Mucosa of descending colon (tissue), 3 donors: ENCODE measurements at regions not wholly inside any gene's neighbourhood (a gene's known extent, or its start where the extent isn't known, plus 50 kb on each side); places are given as distances from the start of the nearest gene placed in this dataset.

Experiments
- ATAC-seq: fragments of 200-7000 bp; cut with Tn5 transposase; one replicate; pipeline ENCODE4 v1.9.1; 2020; ENCODE audit warnings: mild to moderate bottlenecking, moderate library complexity
- DNase-seq, 3 donors: peaks; one replicate each; pipeline ENCODE4 v3.0.0-alpha.2; 2020
- H3K36me3 ChIP-seq: fragments of 200-600 bp; one replicate; pipeline ENCODE4 v1.8.0; 2021; ENCODE audit warnings: low read depth, mild to moderate bottlenecking
- H3K4me1 ChIP-seq: fragments of 200-600 bp; one replicate; pipeline ENCODE4 v1.8.0; 2021; ENCODE audit warnings: low read depth, mild to moderate bottlenecking
- H3K4me3 ChIP-seq: fragments of 200-600 bp; one replicate; pipeline ENCODE4 v1.8.0; 2021; ENCODE audit warnings: mild to moderate bottlenecking
- H3K9me3 ChIP-seq: fragments of 200-600 bp; one replicate; pipeline ENCODE4 v1.8.0; 2021; ENCODE audit warnings: mild to moderate bottlenecking
- CTCF ChIP-seq: fragments of 200-600 bp; IDR thresholded peaks from one replicate; pipeline ENCODE4 v1.8.0; 2022; ENCODE audit warnings: antibody characterized with exemption, mild to moderate bottlenecking
- intact Hi-C, 2 donors: fragments of 100-400 bp; cut with DNase I in 1 of 2; cut with micrococcal nuclease in 1 of 2; formaldehyde crosslinking; loops; one replicate each; pipeline versions ENCODE4 v1.11.0 to v1.11.1; 2022; cut with DNase I, micrococcal nuclease
- donor health status: DM: no; HTN: no; CAD: no; lungs with moderate emphysema.
- donor health status: DM: no; HTN: no; CAD: no.
- donor health status: DM: no; HTN: yes; CAD: no.

- no peak for DNase-seq
- intact Hi-C loops, result no loop called here
- no peak for ATAC-seq
- no peaks in the 10 kb centered on the region for H3K36me3 ChIP-seq
- peaks cover 8% of the 10 kb centered on the region for H3K9me3 ChIP-seq
- H3K4me3 ChIP-seq, result no peak overlapping the region
- no peak for TF ChIP-seq CTCF
- H3K4me1 ChIP-seq, result no peaks in the 10 kb centered on the region
Observed at GRCh38 chr2:128474962-128475361, 156.3 kb upstream of the HS6ST1 start.

GRCh38 chr2:128475427-128476211, 157.0 kb upstream of the HS6ST1 start:
- peaks cover 2% of the 10 kb centered on the region for H3K9me3 ChIP-seq
- DNase-seq (no peak), ATAC-seq (peak; percentile 19)
- no peaks in the 10 kb centered on the region for H3K4me1 ChIP-seq
- H3K36me3 ChIP-seq, result no peaks in the 10 kb centered on the region
- TF ChIP-seq CTCF, result no peak
- H3K4me3 ChIP-seq, result no peak overlapping the region
- intact Hi-C loops, result no loop called here

DNA sequence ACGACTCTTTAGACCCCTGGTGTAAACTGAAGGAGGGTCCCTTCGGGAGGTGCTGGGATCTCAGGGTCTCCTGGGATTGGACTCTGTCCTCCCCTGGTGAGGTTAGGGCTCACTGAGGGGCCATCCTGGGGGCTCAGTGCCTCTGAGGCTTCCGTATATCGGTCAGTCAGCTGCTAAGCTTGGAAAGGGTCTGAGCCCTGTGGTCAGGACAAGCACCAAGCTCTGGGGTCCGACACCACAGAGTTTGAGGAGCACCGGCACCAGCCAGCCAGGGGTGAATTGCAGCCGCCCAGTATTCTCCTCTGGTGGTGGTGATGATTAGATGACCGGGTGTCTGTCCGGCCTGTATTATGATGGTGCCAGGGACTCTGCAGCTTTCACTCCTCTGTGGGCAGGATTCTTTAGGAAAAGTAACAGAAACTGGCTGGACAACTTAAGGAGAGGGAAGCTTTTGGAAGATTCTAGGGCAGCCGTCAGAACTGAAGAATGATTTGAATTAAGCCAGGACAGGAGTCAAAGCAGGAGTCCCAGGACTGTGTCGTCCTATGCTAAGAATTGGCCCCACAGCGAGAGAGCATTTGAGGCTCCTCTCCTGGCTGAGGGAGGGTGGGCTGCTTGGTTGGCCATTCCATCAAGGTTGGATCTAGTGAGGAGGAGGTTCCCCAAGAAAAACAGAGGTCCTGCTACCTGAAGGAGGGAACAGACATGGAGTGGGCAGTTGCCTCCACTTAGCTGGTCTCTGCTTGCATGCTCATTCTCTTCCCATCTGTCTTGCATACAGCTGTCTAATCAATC, 158.6 kb upstream of the HS6ST1 start:
- Histone ChIP-seq H3K9me3 (no peaks in the 10 kb centered on the region), H3K4me3 (no peak overlapping the region), H3K36me3 (no peaks in the 10 kb centered on the region), H3K4me1 (no peaks in the 10 kb centered on the region)
- no peak for ATAC-seq
- no peak for DNase-seq
- no peak for TF ChIP-seq CTCF
- intact Hi-C loops, result no loop called here

DNA sequence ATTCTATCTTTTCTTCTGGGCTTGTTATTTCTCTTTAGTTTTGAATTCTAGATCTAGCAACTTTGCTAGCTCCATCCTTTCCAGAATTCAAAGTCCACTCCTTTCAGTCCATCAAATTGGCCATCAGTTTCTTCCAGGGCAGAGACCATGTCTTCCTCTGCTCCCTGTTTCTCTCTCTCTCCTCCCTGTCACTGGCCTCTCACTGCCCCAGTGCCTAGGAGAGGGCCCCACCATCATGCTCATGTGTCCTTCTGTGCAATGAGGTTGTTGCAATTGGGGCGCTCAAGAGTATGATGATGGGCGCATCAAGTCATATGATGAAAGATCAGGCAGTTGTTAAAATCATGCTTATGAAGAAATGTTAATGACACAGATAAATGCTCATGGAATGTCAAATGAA, 159.2 kb upstream of the HS6ST1 start:
- ATAC-seq (no peak), DNase-seq (no peak)
- Histone ChIP-seq H3K9me3 (no peaks in the 10 kb centered on the region), H3K4me1 (no peaks in the 10 kb centered on the region), H3K36me3 (no peaks in the 10 kb centered on the region), H3K4me3 (no peak overlapping the region)
- intact Hi-C loops, result no loop called here
- no peak for TF ChIP-seq CTCF

DNA sequence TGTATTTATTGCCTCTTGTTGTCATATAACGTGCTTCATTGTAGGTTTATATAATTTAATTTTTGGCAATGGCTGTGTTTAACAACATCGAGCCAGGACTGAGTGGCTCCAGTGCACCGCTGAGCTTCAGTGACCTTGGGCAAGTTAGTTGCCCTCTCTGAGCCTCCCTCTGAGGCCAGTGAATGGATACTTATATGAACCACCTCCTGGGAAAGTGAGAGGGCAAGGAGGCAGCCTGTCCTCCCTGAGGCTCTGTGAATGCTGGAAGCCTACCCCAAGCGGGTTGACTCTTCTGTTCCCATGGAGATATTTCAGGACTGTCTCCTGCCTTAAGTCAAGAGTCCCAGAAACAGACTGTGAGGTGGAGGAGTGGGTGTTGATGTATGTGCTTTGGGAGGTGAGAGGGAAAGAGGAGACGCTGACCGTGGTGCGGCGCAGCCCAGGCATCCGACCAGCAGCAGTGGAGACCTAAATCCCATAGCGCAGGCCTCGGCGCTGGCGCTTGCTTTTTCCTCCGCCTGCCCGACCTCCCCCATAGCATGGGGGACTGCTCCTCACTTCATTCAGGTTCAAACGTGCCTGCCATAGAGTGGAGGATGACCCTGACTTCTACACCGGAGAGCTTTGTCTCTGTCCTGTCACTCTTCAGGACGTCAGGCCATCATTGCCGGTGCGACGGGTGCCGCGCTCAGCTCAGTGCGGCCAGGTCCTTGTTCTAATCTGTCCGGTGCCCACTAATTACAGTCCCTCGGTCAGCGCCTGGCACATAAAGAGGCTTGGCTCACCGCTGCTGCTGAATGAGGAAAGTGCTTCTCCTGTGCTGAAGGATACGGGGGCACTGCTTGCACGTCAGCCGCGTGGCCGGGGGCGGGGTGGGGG, 167.3 kb upstream of the HS6ST1 start:
- TF ChIP-seq CTCF, result no peak
- DNase-seq, result no peak
- no peak for ATAC-seq
- Histone ChIP-seq H3K4me3 (no peak overlapping the region), H3K9me3 (no peaks in the 10 kb centered on the region), H3K36me3 (no peaks in the 10 kb centered on the region), H3K4me1 (no peaks in the 10 kb centered on the region)
- intact Hi-C loops, result no loop called here
